Femur (tissue), 1 donor: ENCODE measurements at regions not wholly inside any gene's neighbourhood (a gene's known extent, or its start where the extent isn't known, plus 50 kb on each side); places are given as distances from the start of the nearest gene placed in this dataset.
"Not testable (repeated sequence)": the region's sequence is repeated elsewhere in the genome, so short reads cannot be mapped to it uniquely, and the experiment has no call there.

Source experiments
- DNase-seq: peaks from one replicate; pipeline ENCODE4 v3.0.0-alpha.2; 2017

DNA sequence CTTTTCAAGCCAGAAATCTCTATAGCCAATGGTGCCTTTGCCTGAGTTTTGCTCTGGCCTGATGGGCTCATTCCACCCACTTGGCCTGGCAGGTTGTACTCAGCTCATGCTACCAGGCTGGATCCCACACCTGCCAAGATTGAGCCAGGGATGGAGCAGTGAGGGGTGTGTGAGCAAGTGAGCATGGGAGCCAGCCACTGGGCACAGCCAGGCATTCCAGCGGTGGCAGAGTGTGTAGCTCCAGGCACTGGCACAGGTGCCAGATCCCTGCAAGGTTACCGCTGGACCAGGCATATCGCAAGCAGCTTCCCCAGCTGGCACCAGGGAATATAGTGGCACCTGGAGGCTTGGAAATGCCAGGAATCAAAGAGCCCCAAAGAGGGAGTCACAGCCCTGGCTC is 2395.6 kb upstream of the C9orf72 start:
- DNase-seq, result no peak

DNA sequence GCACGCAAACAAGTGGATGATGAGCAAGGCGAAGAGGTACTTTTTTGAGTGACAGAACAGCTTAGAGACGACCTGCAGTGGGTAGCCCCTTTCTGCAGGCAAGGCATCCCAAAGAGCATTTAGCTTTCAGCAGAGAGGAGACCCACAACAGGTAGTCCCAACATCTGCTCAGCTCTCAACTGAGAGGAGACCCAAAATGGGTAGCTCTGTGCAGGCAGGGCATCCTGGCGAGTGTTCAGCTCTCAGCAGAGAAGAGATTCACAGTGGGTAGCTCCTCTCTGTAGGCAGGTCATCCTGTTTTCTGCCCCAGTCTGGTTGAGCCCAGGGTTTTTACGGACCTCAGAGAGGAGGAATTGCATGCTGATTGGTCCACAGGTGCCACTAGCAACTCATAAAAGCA is 2396.1 kb upstream of the C9orf72 start:
- DNase-seq, result no peak

DNA sequence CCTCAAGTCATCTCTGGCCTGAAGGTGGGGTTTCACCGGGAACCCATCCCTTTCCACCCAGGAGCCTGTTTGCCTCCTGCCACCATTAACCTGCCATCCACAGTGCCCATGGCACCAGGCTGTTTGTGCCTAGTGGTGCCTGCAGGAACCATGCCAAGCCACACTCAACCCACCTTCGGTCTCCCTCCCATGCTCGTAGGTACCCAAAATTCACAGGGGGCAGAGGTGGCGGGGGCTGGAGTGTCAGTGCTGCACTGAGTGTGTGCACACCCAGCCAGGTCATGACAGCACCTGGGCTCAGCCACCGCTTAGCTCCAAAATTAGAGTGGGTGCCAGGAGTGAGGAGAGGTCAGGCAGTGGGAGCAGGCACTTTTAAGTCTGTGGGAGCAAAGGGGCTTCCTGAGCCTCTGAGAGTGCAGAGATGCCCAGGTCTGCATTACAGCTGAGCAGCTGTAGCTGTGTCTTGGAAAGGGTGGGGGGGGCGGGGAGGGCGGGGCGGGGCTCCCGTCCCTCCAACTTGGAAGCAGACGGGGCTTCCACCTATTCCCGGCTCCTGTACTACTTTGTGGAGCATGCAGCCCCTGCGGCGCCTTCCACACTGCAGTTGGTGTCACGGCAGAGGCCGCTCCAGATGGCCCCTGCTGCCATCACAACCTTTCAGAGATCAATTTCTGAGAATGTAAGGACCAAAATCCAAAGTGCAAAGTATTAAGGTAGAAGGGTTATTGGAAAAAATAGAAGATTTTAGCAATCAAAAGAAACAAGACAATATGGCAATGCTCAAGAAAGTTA is 2396.8 kb upstream of the C9orf72 start:
- no peak for DNase-seq

DNA sequence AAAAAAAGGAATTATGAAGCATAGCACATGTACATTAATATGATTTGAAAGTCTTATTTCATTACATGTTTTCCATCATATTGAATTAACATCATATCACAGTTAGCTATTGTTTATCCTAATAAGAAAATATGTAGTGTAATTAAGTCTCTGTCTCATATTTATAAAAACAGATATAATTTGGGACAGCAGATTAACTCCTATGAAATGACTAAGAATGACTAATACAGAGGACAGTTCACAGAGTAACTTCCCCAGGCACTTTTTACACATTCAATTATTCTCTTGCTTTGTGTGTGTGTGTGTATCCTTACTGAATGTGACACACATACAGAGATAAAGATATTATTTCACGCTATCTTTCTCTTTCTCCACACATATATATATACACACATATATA is 2400.9 kb upstream of the C9orf72 start:
- DNase-seq, result no peak

DNA sequence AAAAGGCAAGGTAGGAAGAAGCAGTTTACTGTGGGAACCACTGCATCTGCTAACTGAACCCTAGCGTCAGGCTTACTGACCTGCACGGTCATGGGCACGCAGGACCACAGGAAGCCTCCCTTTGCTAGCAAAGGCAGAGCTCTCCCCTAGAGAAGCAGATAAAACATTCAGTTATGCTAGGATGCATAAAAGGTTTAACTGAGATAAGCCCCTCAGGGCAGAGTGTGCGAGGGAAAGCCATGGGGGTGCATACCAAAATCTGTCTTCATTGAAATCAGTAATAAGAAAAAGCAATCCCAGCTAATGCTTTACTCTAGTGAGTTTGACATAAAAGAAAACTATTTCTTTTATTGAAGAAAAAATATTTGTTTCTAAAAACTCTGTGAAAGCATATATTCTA is 2403.7 kb upstream of the C9orf72 start:
- DNase-seq, result no peak

DNA sequence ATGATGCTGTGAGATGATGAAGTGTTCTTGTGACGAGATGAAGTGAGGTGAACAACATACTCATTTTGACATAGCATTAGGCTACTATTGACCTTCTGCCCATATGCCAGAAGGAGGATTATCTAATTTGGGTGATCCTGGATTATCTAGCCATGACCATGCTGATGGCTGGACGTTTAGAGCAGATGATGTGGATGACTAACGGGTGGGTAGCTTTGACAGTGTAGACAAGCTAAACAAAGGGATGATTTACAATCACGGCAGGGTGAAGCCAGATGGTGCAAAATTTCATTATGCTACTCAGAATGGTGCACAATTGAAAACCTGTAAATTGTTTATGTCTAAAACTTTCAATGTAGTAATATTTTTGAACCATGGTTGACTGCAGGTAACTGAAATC is 2403.4 kb upstream of the ACO1 start:
- DNase-seq, result no peak

DNA sequence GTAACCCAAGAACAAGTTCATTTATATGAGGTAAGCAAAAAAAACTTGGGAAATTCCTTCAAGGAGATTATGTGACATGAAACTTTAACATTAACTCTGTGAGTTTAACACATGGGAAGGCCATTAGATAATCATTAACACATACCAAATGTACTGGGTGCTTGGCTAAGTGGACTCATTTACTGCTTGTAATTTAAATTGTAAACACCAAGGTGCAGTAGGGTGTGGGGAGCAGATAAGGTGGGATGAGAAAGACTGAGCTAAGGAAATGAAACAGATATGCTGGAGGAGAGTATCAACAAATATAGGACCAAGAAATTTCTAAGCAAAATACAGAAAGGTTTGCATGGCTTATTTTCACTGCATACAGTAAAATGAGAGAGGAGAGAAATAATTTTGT is 2384.8 kb upstream of the ACO1 start:
- no peak for DNase-seq

DNA sequence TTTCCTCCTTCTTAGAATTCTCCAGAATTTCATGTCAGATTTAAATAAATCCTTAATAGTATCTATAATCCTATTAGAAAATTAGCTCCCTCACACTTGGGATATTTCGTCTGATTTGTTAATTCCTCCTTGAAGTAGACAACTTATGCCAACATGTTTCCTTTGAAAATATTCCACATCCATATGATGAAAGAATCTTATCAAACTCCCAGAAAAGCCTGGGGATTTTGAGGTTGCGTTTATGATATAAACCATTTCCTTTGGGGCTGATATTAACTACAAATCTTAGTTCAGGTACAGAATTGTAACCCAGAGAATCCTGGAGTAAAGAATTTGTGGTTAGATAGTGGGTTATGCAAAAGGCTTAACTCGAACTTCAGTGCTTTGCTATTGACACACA is 2373.8 kb upstream of the ACO1 start:
- DNase-seq, result no peak

DNA sequence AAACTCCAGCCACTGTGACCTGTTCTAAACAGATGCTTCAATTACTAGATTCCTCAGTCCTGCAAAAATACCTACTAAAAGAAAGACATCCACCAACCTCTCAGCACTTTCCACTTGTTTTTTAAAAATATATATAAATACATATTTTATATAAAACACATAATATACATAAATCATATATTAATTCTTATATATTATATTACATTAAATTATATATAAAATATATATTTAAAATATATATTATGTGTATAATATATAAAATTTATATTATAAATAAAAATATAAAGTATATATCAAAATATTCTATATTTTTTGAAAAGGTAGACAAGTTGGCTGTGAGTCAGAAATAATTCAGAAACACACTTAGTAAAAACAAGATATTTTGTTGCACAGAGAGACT is 2371.8 kb upstream of the ACO1 start:
- DNase-seq, result no peak

DNA sequence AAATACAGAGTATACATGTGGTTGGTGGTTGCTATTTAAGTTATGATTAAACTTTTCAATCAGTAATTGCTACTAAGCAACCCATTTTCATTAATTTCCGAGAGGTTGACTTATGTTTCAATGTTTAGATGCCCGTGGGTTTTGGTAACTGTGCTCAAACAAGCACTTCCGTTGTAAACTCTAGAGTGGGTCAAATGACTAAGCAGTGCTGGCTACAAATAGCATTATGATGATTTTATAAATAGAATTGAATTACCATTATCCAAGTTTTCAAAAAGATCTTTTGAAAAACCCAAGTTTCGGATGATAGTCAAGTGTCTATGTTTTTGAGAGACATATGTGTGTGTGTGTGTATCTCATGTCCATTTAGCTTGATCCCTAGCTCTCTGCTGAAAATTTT is 2369.4 kb upstream of the ACO1 start:
- no peak for DNase-seq

DNA sequence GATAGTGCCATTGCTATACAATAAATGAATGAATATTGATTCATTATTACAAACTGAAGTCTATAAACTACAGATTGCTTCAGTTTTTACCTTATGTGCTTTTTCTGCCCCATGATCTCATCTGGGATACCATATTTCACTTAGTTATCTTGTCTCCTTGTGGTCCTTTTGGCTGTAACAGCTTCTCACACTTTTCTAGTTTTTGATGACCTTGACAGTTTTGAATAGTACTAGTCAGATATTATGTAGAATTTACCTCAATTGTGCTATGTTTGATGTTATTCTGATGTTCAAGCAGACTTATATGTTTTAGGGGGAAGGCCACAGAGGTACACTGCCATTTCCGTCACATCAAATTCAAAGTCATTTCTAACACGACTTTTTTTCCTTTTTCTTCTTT is 2364.3 kb upstream of the ACO1 start:
- DNase-seq, result no peak

DNA sequence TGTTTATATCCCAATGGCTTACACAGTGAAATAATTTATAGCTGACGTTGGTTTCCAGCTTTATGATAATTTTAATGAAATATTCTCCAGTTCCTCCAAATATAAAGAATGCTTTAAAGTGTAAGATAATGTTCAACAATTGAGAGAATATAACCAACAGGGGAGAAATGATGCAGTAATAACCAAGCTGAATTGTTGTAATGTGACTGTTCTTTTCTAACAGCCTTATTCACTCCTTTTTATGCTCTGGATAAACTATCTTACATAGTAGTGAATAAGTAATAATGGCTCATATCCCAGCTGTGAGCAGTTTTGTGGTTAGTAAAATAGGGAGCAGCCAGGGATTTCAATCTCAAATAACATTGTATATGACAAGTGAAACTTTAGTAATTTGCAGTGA is 2348.7 kb upstream of the ACO1 start:
- DNase-seq, result no peak

DNA sequence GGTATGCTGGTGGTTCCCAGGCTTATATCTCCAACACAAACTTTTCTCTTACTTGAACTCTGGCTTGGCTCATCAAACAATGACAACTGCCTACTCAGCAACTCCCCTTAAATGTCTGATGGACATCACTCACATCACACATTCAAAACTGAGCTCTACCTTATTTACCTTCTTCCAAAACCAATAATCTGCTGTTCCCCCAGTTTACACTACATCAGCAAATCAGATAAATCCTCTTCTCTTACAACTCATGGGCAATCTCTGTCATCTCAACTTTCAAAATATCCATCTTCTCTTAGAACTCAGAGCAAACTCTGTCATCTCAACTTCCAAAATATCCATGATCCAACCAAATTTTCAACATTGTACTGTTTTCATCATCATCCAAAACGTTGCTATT is 2347.9 kb upstream of the ACO1 start:
- DNase-seq, result no peak

DNA sequence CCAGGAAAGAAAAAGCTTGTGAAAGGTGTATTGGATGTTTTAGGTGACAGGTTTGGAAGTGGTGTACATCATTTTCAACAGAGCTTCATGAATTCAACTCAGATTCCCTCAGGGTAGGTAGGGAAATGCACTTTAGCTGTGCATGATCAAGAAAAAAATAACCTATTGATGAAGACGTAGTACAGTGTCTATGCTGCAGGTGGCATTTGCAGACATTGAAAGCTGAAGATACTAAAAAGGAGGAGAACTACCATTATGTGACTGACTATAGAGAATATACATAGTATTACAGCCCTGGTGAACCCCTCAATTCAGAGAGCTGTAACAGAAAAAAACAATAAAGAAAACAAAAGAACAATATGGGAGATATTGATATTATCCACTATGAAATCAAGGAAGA is 2344.7 kb upstream of the ACO1 start:
- no peak for DNase-seq

DNA sequence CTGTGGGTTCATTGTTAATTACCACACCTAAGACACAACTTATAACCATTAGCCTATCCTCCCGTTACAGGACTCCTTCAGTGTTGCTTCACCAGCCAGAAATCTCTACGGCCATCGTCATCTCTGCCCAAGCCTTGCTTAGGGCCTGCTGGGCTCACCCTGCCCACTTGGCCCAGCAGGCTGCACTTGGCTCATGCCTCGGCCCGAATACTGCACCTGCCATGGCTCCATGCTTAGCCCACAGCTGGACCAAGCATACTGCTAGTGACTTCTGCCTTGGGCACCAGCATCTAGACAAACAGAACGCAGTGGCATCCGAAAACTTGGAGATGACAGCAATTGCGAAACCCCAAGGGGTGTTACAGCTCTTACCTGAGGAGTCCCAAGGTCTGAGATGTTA is 2336.0 kb upstream of the ACO1 start:
- DNase-seq, result no peak

DNA sequence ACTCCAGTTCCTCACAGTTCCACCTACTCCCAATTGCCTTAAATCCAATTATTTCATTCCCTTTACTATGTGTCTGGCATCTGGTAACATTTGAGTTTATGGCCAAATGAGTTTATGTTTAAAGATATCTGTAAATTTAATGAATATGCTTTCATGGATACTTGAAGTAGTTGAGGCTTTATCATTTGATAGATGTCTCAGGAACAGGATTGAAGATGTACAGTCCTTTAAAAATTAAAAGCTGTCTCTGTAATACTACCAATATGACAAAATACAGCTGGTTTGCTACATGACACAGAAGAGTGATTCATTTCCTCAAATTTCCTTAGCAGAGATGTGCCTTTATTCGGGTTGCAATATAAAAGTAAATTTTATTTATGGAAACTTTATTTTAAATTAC is 2326.0 kb upstream of the ACO1 start:
- DNase-seq, result no peak

DNA sequence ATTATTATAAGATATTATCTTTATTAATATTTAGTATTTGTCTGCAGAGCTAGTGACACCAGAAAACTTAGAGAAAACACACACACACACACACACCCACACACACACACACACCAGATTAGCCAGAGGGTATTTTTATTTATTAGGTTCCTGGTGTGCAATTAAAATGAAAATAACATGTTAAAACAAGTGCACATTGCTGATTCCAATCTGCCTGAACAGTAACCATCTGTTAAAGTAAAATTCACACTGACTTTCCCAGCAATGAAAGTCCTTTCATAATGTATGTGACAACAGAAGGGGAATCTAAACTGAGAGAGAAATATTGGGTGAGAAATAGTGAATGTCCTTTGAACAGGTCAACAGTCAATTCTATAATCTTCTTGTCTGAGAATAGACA is 2323.5 kb upstream of the ACO1 start:
- no peak for DNase-seq

DNA sequence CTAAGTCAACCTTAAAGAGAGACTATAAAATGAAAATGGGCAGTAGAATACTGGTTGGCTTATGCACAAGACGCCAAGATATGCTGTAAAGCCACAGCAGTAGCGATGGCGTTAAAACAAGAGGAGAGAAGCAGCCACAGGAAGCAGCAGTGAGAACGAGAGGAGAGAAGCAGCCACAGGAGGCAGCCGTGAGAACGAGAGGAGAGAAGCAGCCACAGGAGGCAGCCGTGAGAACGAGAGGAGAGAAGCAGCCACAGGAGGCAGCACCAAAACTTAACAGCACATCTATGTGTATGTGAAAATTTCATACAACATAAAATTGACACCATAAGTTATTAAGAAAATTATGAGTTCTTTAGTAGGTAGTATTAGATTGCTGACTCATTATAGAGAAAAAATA is 2318.6 kb upstream of the ACO1 start:
- no peak for DNase-seq

DNA sequence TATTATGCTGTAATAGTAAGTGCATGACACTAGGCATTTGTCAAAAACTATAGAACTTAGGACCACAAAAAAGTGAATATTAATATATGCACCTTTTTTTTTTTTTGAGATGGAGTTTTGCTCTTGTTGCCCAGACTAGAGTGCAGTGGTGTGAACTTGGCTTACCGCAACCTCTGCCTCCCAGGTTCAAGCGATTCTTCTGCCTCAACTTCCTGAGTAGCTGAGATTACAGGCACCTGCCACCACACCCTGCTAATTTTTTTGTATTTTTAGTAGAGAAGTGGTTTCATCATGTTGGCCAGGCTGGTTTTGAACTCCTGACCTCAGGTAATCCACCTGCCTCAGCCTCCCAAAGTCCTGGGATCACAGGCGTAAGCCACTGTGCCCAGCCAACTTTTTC is 2315.2 kb upstream of the ACO1 start:
- DNase-seq, result not testable (repeated sequence)

DNA sequence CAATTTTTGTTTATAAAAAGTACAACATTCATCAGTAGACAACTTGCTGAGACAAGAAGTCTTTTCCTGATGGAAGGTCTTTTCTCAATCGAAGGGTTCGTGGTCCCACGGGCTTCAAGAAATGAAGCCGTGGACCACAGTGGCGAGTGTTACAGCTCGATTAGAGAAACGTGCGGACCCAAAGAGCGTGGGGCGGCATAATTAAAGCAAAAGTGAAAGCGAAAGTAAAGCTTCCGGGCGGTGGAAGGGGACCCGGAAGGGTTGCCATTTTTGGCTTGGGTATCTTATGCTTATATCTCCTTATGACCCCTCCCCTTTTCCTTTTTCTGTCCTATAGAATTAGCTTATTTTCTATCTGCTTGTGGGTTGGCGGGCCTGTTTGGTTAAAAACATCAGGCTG is 2309.4 kb upstream of the ACO1 start:
- DNase-seq, result no peak

DNA sequence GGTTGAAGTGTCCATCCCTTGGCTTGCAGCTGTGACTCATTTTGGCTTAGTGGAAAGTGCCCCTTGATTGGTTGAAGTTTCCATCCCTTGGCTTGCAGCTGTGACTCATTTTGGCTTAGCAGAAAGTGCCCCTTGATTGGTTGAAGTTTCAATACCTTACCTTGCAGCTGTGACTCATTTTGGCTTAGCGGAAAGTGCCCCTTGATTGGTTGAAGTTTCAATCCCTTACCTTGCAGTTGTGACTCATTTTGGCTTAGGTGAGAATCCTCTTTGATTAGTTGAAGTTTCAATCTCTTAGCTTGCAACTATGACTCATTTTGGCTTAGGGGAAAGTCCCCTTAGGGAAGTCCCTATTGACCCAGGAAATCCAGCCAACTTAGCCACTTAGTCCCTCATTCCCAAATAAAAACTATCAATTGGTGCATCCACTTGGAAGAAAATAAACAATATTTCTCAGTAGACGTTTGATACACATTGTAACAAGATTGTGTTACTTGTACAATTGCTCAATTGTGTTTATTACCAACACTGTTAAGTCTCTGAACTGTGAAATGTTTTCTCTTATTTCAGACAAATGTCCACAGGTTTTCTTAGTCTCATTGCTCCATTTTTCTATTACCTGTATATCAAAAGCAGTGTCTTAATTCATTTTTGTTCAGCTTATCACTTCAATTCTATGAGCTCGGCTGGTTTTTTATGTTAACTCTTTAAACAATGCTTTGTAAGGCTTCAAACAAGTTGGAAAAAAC is 2308.8 kb upstream of the ACO1 start:
- no peak for DNase-seq

DNA sequence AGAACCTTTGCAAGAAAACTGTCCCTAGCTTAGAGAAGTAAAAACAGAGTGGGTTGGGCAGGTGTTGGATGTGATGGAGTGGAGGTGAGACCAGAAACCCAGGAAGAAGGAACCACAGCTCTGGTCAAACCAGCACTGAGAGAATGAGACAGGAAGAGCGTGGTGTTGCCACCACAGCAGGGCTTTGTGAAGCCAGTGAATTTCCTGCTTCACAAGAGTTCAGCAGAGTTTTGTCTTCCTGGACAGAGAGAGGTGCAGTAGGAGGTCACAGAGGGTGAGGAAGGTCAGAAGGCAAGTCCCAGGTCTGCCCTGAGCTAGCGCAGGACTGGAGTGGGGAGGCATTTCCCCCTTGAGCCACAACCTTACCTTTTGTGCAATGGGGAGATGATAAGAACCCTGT is 2306.2 kb upstream of the ACO1 start:
- no peak for DNase-seq

DNA sequence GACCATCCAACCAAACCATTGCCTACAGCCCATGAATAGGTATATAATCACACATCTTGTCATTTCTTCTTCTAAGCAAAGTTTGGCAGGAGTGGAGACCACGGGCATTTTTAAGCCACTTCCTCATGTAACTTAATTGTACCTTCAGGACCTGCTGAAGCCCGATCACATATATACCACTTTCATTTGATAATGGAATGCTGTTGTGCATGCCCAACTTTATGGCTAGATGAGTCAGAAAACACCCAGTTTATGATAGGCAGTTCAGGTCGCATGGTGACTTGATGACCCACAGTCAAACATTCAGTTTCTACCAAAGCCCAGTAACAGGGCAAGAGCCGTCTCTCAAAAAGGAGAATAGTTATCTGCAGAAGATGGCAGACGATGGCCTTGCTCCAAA is 2295.0 kb upstream of the ACO1 start:
- no peak for DNase-seq

DNA sequence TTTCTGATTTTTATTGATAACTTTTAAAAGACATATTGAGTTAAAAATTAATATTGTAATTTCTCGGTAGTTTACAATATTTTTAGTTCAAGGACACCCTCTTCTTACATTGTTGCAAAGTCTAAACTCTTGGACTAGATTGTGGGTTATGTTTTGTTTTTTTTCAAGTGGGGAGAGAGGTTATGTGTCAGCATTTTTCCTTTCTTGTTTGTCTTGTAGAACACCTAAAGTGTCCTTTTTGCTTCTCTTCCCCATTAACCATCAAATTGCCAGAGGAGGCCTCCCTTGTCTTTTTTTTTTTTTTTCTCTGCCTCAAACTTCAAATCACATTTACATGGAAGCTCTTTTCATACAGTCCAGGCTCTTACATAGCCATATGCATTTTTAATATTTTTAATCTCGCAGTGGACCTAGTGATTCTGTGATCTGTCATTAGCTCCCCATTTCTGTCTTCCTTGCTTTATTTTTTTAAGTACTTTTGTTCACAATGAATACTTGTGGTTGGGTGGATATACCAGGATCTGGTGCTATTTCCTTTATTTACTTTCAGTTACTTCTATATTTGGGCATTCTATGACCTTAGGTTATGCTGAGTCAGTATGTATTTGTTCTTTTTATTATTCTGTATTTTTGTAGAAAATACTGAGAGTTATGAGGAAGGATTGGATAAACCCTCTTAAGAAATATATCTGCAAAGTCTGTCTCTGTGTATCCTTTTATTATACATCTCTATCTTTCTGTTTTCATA is 2280.6 kb upstream of the ACO1 start:
- no peak for DNase-seq
